ENCODE measurements at regions not wholly inside any gene's neighbourhood (a gene's known extent, or its start where the extent isn't known, plus 50 kb on each side); places are given as distances from the start of the nearest gene placed in this dataset.
"Not testable (repeated sequence)": the region's sequence is repeated elsewhere in the genome, so short reads cannot be mapped to it uniquely, and the experiment has no call there.

DNA sequence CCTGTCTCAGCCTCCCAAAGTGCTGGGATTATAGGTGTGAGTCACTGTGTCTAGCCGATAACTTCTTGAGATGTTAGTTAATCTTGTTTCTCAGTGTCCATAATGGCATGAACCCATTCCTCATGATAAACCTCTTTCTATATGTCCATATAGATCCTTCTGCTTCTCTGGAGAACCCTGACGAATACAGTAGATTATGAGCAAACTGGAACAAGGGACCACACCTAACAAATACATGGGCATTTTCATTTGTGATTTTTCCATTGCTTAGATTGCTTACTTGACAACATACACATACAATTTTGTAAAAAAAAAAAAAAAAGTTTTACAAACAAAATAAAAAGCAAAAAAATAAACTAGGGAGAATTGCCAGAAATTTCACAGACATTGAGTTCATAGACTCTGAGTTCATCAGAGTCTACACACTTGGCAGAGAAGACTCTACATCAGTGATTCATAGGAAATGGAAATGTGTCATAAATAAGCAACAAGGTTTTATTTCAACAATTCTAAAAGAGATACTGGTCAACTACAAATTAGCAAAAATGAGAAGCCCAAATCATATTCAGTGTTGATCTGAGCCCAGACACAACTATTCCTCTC lies 96.7 kb downstream of the GALR1 start (continued):
- no peak for TF ChIP-seq RNF219 (CRISPR knock-in tag; IDR thresholded peaks at IDR 0.05)

DNA sequence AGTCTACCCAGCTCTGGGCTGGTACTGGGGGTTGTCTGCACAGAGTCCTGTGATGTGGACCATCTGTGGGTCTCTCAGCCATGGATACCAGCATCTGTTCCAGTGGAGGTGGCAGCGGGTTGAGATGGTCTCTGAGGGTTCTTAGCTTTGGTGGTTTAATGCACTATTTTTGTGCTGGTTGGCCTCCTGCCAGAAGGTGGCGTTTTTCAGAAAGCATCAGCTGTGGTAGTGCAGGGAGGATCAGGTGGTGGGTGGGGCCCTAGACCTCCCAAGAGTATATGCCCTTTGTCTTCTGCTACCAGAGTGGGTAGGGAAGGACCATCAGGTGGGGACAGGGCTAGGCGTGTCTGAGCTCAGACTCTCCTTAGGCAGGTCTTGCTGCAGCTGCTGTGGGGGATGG lies 103.7 kb downstream of the GALR1 start:
- H2AFZ ChIP-seq (ENCODE audit: low read length); ATAC-seq; FAIRE-seq; H3K4me1 ChIP-seq (ENCODE audit: insufficient read depth, low read length); H3K27ac ChIP-seq (ENCODE audit: extremely low read length, insufficient read depth, low read length); in situ Hi-C loops (cut with HindIII; ENCODE audit: extremely low pct_ligation_motif_present, low pct_unique_long_range_greater_than_20kb); intact Hi-C loops (cut with micrococcal nuclease; ENCODE audit: unreplicated experiment); BruUV-seq (replicated peaks); POLR2A ChIA-PET; CTCF ChIA-PET (ENCODE audit: low intra/inter-chr PET ratio, low total read pairs); H3K79me2 ChIP-seq (ENCODE audit: insufficient read depth, low read length); H3K9ac ChIP-seq (ENCODE audit: insufficient read depth, low read depth, low read length); H3K9me3 ChIP-seq (ENCODE audit: low read length); H3K36me3 ChIP-seq (replicated peaks in 1 of 2; ENCODE audit: control insufficient read depth in 1 of 2, insufficient read depth in 2 of 2, low read length in 2 of 2); H3K4me3 ChIP-seq (replicated peaks in 1 of 3; ENCODE audit: insufficient read depth in 1 of 3, low read depth in 2 of 3, low read length in 3 of 3); H4K20me1 ChIP-seq (ENCODE audit: insufficient read depth, low read length); H3K27me3 ChIP-seq (ENCODE audit: control insufficient read depth in 1 of 2, insufficient read depth in 2 of 2, low read length in 2 of 2); H3K4me2 ChIP-seq (ENCODE audit: low read depth, low read length): not testable (repeated sequence)
- 17% methylated on average over 2 of the region's 3 CpGs for WGBS (ENCODE audit: low lambda C conversion rate)
- peak; percentile 22; the same call in 1 of the 2 replicates for TF ChIP-seq TFAP4 (IDR thresholded peaks at IDR 0.05; ENCODE audit: borderline replicate concordance, low read depth)
- peak; percentile 47 for TF ChIP-seq CTCF (CRISPR knock-in tag; IDR thresholded peaks at IDR 0.05)
- peak; percentile 63 for TF ChIP-seq ZNF574 (CRISPR knock-in tag; IDR thresholded peaks at IDR 0.05)
- DNase-seq (ENCODE audit: low spot score): peak; percentile 22

All from HepG2 (cell line).